ENCODE measurements at regions not wholly inside any gene's neighbourhood (a gene's known extent, or its start where the extent isn't known, plus 50 kb on each side); places are given as distances from the start of the nearest gene placed in this dataset.
"Not testable (repeated sequence)": the region's sequence is repeated elsewhere in the genome, so short reads cannot be mapped to it uniquely, and the experiment has no call there.

- peaks cover 0 to 1% (median 0%) of the 10 kb centered on the region in 6 donors for H3K9me3 Mint-ChIP-seq
- no peaks in the 10 kb centered on the region for H3K36me3 Mint-ChIP-seq
- no peak overlapping the region for H3K27ac Mint-ChIP-seq
- no peak overlapping the region for H3K4me3 Mint-ChIP-seq
- no peaks in the 10 kb centered on the region for H3K4me1 Mint-ChIP-seq
- DNase-seq, result no peak
- H3K27me3 Mint-ChIP-seq (ENCODE audit: low read depth in 3 of 3), result peaks cover 0 to 1% (median 0%) of the 10 kb centered on the region in 3 donors
Observed at GRCh38 chr13:87961546-87961945, 290.4 kb downstream of the SLITRK5 start.

GRCh38 chr13:87972568-87972967 is 301.4 kb downstream of the SLITRK5 start:
- no peak for DNase-seq
- Mint-ChIP-seq H3K36me3 (no peaks in the 10 kb centered on the region), H3K27me3 (ENCODE audit: low read depth in 3 of 3) (peaks cover 0 to 1% (median 0%) of the 10 kb centered on the region in 3 donors), H3K4me3 (no peak overlapping the region), H3K9me3 (no peaks in the 10 kb centered on the region), H3K4me1 (no peaks in the 10 kb centered on the region), H3K27ac (no peak overlapping the region)

GRCh38 chr13:87975035-87975434 is 303.9 kb downstream of the SLITRK5 start:
- Mint-ChIP-seq H3K36me3 (no peaks in the 10 kb centered on the region), H3K4me3 (no peak overlapping the region), H3K27ac (no peak overlapping the region), H3K9me3 (no peaks in the 10 kb centered on the region), H3K27me3 (ENCODE audit: low read depth in 3 of 3) (no peaks in the 10 kb centered on the region), H3K4me1 (no peaks in the 10 kb centered on the region)
- no peak for DNase-seq

- not testable (repeated sequence) for H3K4me1 Mint-ChIP-seq; H3K27ac Mint-ChIP-seq; DNase-seq; H3K4me3 Mint-ChIP-seq; H3K9me3 Mint-ChIP-seq; H3K27me3 Mint-ChIP-seq (ENCODE audit: low read depth in 3 of 3); H3K36me3 Mint-ChIP-seq
Observed at GRCh38 chr13:87976650-87977049, 305.5 kb downstream of the SLITRK5 start.

GRCh38 chr13:87981416-87981815 is 310.2 kb downstream of the SLITRK5 start:
- Mint-ChIP-seq H3K27me3 (ENCODE audit: low read depth in 3 of 3) (no peaks in the 10 kb centered on the region), H3K27ac (no peak overlapping the region), H3K4me3 (no peak overlapping the region), H3K36me3 (no peaks in the 10 kb centered on the region), H3K9me3 (peaks cover 0 to 2% (median 0%) of the 10 kb centered on the region in 6 donors), H3K4me1 (no peaks in the 10 kb centered on the region)
- no peak for DNase-seq

- H3K9me3 Mint-ChIP-seq, result peaks cover 0 to 2% (median 0%) of the 10 kb centered on the region in 6 donors
- H3K27ac Mint-ChIP-seq, result peak overlapping the region in 1 of 6 donors; percentile 10
- no peaks in the 10 kb centered on the region for H3K4me1 Mint-ChIP-seq
- no peaks in the 10 kb centered on the region for H3K36me3 Mint-ChIP-seq
- no peak for DNase-seq
- no peak overlapping the region for H3K4me3 Mint-ChIP-seq
- H3K27me3 Mint-ChIP-seq (ENCODE audit: low read depth in 3 of 3), result no peaks in the 10 kb centered on the region
Observed at GRCh38 chr13:87982400-87982799, 311.2 kb downstream of the SLITRK5 start.

GRCh38 chr13:87986639-87987250 is 315.6 kb downstream of the SLITRK5 start:
- H3K9me3 Mint-ChIP-seq, result peaks cover 0 to 2% (median 0%) of the 10 kb centered on the region in 6 donors
- H3K4me3 Mint-ChIP-seq, result no peak overlapping the region
- no peaks in the 10 kb centered on the region for H3K4me1 Mint-ChIP-seq
- DNase-seq, result no peak
- H3K27me3 Mint-ChIP-seq (ENCODE audit: low read depth in 3 of 3), result no peaks in the 10 kb centered on the region
- H3K36me3 Mint-ChIP-seq, result no peaks in the 10 kb centered on the region
- no peak overlapping the region for H3K27ac Mint-ChIP-seq

- Mint-ChIP-seq H3K9me3 (no peaks in the 10 kb centered on the region), H3K4me3 (no peak overlapping the region), H3K27ac (no peak overlapping the region), H3K4me1 (peaks cover 2 to 5% of the 10 kb centered on the region in 2 donors), H3K36me3 (no peaks in the 10 kb centered on the region), H3K27me3 (ENCODE audit: low read depth in 3 of 3) (peaks cover 0 to 1% (median 0%) of the 10 kb centered on the region in 3 donors)
- DNase-seq, result no peak
Observed at GRCh38 chr13:87998081-87998480, 326.9 kb downstream of the SLITRK5 start.

GRCh38 chr13:87999240-87999700 is 328.1 kb downstream of the SLITRK5 start:
- no peak overlapping the region for H3K27ac Mint-ChIP-seq
- DNase-seq, result no peak
- H3K4me1 Mint-ChIP-seq, result peaks cover 2 to 5% of the 10 kb centered on the region in 2 donors
- peaks cover 0 to 1% (median under 1%) of the 10 kb centered on the region in 3 donors for H3K27me3 Mint-ChIP-seq (ENCODE audit: low read depth in 3 of 3)
- H3K4me3 Mint-ChIP-seq, result no peak overlapping the region
- H3K36me3 Mint-ChIP-seq, result no peaks in the 10 kb centered on the region
- H3K9me3 Mint-ChIP-seq, result no peaks in the 10 kb centered on the region

GRCh38 chr13:87999788-88000187 is 328.6 kb downstream of the SLITRK5 start:
- peaks cover 0 to 2% (median 1%) of the 10 kb centered on the region in 3 donors for H3K27me3 Mint-ChIP-seq (ENCODE audit: low read depth in 3 of 3)
- H3K36me3 Mint-ChIP-seq, result no peaks in the 10 kb centered on the region
- no peaks in the 10 kb centered on the region for H3K9me3 Mint-ChIP-seq
- no peak overlapping the region for H3K27ac Mint-ChIP-seq
- DNase-seq, result no peak
- H3K4me1 Mint-ChIP-seq, result peaks cover 2 to 5% of the 10 kb centered on the region in 2 donors
- H3K4me3 Mint-ChIP-seq, result no peak overlapping the region

GRCh38 chr13:88000239-88000638 is 329.1 kb downstream of the SLITRK5 start:
- no peak overlapping the region for H3K27ac Mint-ChIP-seq
- peaks cover 4 to 5% of the 10 kb centered on the region in 2 donors for H3K4me1 Mint-ChIP-seq
- H3K9me3 Mint-ChIP-seq, result no peaks in the 10 kb centered on the region
- no peak overlapping the region for H3K4me3 Mint-ChIP-seq
- no peak for DNase-seq
- no peaks in the 10 kb centered on the region for H3K36me3 Mint-ChIP-seq
- H3K27me3 Mint-ChIP-seq (ENCODE audit: low read depth in 3 of 3), result peaks cover 0 to 3% (median 1%) of the 10 kb centered on the region in 3 donors

GRCh38 chr13:88000787-88001186 is 329.6 kb downstream of the SLITRK5 start:
- no peak for DNase-seq
- no peaks in the 10 kb centered on the region for H3K9me3 Mint-ChIP-seq
- H3K27ac Mint-ChIP-seq, result no peak overlapping the region
- no peaks in the 10 kb centered on the region for H3K36me3 Mint-ChIP-seq
- H3K4me1 Mint-ChIP-seq, result peaks cover 4 to 5% of the 10 kb centered on the region in 2 donors
- no peak overlapping the region for H3K4me3 Mint-ChIP-seq
- peaks cover 0 to 3% (median 1%) of the 10 kb centered on the region in 3 donors for H3K27me3 Mint-ChIP-seq (ENCODE audit: low read depth in 3 of 3)

GRCh38 chr13:88005188-88005587 is 334.0 kb downstream of the SLITRK5 start:
- Mint-ChIP-seq H3K27ac (peak overlapping the region in 2 of 6 donors; percentile 51 to 70), H3K4me3 (no peak overlapping the region), H3K27me3 (ENCODE audit: low read depth in 3 of 3) (peaks cover 0 to 3% (median 1%) of the 10 kb centered on the region in 3 donors), H3K9me3 (peaks cover 0 to under 1% (median 0%) of the 10 kb centered on the region in 6 donors), H3K4me1 (peaks cover under 1 to 2% of the 10 kb centered on the region in 2 donors), H3K36me3 (no peaks in the 10 kb centered on the region)
- DNase-seq, result no peak

- Mint-ChIP-seq H3K9me3 (peaks cover 0 to 10% (median 3%) of the 10 kb centered on the region in 6 donors), H3K27me3 (ENCODE audit: low read depth in 3 of 3) (peaks cover 0 to 2% (median 1%) of the 10 kb centered on the region in 3 donors), H3K4me1 (no peaks in the 10 kb centered on the region), H3K36me3 (peaks cover 11 to 12% (median 12%) of the 10 kb centered on the region in 3 donors), H3K4me3 (no peak overlapping the region), H3K27ac (no peak overlapping the region)
- no peak for DNase-seq
Observed at GRCh38 chr13:88014527-88014926, 343.4 kb downstream of the SLITRK5 start.

All from immature natural killer cell (primary cell).